RWPE2 (cell line): ENCODE measurements at regions not wholly inside any gene's neighbourhood (a gene's known extent, or its start where the extent isn't known, plus 50 kb on each side); places are given as distances from the start of the nearest gene placed in this dataset.

Experiments
- ATAC-seq: fragments of 200-7000 bp; cut with Tn5 transposase; 3 replicates; pipeline ENCODE4 v1.9.1; 2021; ENCODE audit warnings: low read depth
- DNase-seq: peaks from one replicate; pipeline ENCODE4 v3.0.0-alpha.2; 2020; ENCODE audit warnings: low spot score
- H3K27ac ChIP-seq: fragments of 450-650 bp; 2 replicates; pipeline ENCODE4 v1.5.1; 2017; ENCODE audit warnings: mild to moderate bottlenecking; ENCODE audit not compliant: poor library complexity, severe bottlenecking
- H3K27me3 ChIP-seq: fragments of 250-450 bp; sonication (Bioruptor Pico); 2 replicates; pipeline ENCODE4 v1.5.1; 2021; ENCODE audit warnings: mild to moderate bottlenecking, moderate library complexity; ENCODE audit not compliant: insufficient read depth, poor library complexity, severe bottlenecking
- H3K36me3 ChIP-seq: fragments of 250-450 bp; sonication (Bioruptor Pico); 2 replicates; pipeline ENCODE4 v1.5.1; 2020; ENCODE audit warnings: low read depth, mild to moderate bottlenecking, moderate library complexity
- H3K4me1 ChIP-seq: fragments of 250-450 bp; sonication (Bioruptor Pico); 2 replicates; pipeline ENCODE4 v1.5.1; 2021; ENCODE audit warnings: mild to moderate bottlenecking, moderate library complexity; ENCODE audit not compliant: insufficient read depth, poor library complexity, severe bottlenecking
- H3K4me3 ChIP-seq: fragments of 250-450 bp; sonication (Bioruptor Pico); 2 replicates; pipeline ENCODE4 v1.5.1; 2021; ENCODE audit warnings: mild to moderate bottlenecking, moderate library complexity; ENCODE audit not compliant: severe bottlenecking
- H3K9me3 ChIP-seq: fragments of 250-450 bp; sonication (Bioruptor Pico); 2 replicates; pipeline ENCODE4 v1.5.1; 2021; ENCODE audit warnings: mild to moderate bottlenecking, moderate library complexity; ENCODE audit not compliant: severe bottlenecking
- TF ChIP-seq, protein P1 (sequence below): fragments of 450-650 bp; IDR thresholded peaks from one replicate; pipeline ENCODE4 v1.5.1; 2017; ENCODE audit warnings: mild to moderate bottlenecking, moderate library complexity; ENCODE audit not compliant: poor library complexity, severe bottlenecking

- Histone ChIP-seq H3K36me3 (no peaks in the 10 kb centered on the region), H3K27me3 (no peaks in the 10 kb centered on the region), H3K4me3 (no peak overlapping the region), H3K9me3 (no peaks in the 10 kb centered on the region), H3K4me1 (no peaks in the 10 kb centered on the region), H3K27ac (no peak overlapping the region)
- TF ChIP-seq, protein P1, sequence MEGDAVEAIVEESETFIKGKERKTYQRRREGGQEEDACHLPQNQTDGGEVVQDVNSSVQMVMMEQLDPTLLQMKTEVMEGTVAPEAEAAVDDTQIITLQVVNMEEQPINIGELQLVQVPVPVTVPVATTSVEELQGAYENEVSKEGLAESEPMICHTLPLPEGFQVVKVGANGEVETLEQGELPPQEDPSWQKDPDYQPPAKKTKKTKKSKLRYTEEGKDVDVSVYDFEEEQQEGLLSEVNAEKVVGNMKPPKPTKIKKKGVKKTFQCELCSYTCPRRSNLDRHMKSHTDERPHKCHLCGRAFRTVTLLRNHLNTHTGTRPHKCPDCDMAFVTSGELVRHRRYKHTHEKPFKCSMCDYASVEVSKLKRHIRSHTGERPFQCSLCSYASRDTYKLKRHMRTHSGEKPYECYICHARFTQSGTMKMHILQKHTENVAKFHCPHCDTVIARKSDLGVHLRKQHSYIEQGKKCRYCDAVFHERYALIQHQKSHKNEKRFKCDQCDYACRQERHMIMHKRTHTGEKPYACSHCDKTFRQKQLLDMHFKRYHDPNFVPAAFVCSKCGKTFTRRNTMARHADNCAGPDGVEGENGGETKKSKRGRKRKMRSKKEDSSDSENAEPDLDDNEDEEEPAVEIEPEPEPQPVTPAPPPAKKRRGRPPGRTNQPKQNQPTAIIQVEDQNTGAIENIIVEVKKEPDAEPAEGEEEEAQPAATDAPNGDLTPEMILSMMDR: no peak
- DNase-seq: no peak
- no peak for ATAC-seq
Observed at GRCh38 chr1:213669964-213670691, 317.6 kb upstream of the PROX1 start.

- Histone ChIP-seq H3K4me3 (no peak overlapping the region), H3K36me3 (no peaks in the 10 kb centered on the region), H3K4me1 (no peaks in the 10 kb centered on the region), H3K9me3 (no peaks in the 10 kb centered on the region), H3K27ac (no peak overlapping the region), H3K27me3 (no peaks in the 10 kb centered on the region)
- TF ChIP-seq, protein P1: no peak
- ATAC-seq (no peak), DNase-seq (no peak)
Observed at GRCh38 chr1:213670692-213671023, 317.1 kb upstream of the PROX1 start.

GRCh38 chr1:213675043-213675442 is 312.7 kb upstream of the PROX1 start:
- H3K36me3 ChIP-seq: no peaks in the 10 kb centered on the region
- no peaks in the 10 kb centered on the region for H3K9me3 ChIP-seq
- H3K4me3 ChIP-seq: no peak overlapping the region
- TF ChIP-seq, protein P1: no peak
- H3K27me3 ChIP-seq: no peaks in the 10 kb centered on the region
- DNase-seq (no peak), ATAC-seq (no peak)
- H3K27ac ChIP-seq: no peak overlapping the region
- no peaks in the 10 kb centered on the region for H3K4me1 ChIP-seq

GRCh38 chr1:213676736-213677135 is 311.0 kb upstream of the PROX1 start:
- TF ChIP-seq, protein P1: no peak

DNA sequence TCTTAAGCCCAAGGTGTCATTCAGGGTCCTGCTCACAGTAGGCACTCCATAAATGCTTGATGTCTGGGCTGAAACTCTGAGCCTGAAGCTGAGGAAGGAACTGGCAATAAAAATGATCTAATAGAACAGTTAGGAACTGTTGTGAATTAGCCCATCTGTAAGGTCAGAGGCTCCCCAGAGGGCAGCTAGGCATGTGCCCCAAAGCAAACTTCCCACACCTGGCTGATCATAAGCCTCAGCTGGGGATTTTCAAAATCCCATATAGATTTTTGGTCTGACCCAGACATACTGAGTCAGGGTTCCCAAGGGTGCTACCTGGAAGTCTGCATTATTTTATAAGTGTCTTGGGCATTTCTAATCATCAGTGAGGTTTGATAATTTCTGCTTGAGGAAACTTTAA is 309.4 kb upstream of the PROX1 start:
- ATAC-seq (no peak), DNase-seq (no peak)
- H3K9me3 ChIP-seq: no peaks in the 10 kb centered on the region
- no peaks in the 10 kb centered on the region for H3K27me3 ChIP-seq
- TF ChIP-seq, protein P1: no peak
- no peaks in the 10 kb centered on the region for H3K4me1 ChIP-seq
- no peak overlapping the region for H3K4me3 ChIP-seq
- no peaks in the 10 kb centered on the region for H3K36me3 ChIP-seq
- H3K27ac ChIP-seq: no peak overlapping the region

More at GRCh38 chr1:213676736-213677135, 311.0 kb upstream of the PROX1 start:
- no peaks in the 10 kb centered on the region for H3K27me3 ChIP-seq
- no peak overlapping the region for H3K27ac ChIP-seq
- DNase-seq (no peak), ATAC-seq (no peak)
- H3K36me3 ChIP-seq: no peaks in the 10 kb centered on the region
- H3K9me3 ChIP-seq: no peaks in the 10 kb centered on the region
- H3K4me3 ChIP-seq: no peak overlapping the region
- H3K4me1 ChIP-seq: no peaks in the 10 kb centered on the region
